SK-N-SH treated with all-trans-retinoic acid at 6 μM for 48 hours (cell line): ENCODE measurements at regions not wholly inside any gene's neighbourhood (a gene's known extent, or its start where the extent isn't known, plus 50 kb on each side); places are given as distances from the start of the nearest gene placed in this dataset.

Experiments used
- BACH2 ChIP-seq: fragments of 250-450 bp; sonication (Bioruptor Pico); IDR thresholded peaks from 2 replicates; pipeline ENCODE4 v1.9.0; 2021; ENCODE audit warnings: mild to moderate bottlenecking, borderline replicate concordance
- CSDC2 ChIP-seq: fragments of 250-450 bp; sonication (Bioruptor Pico); IDR thresholded peaks from 2 replicates; pipeline ENCODE4 v1.5.0; 2020; ENCODE audit warnings: mild to moderate bottlenecking, moderate library complexity

- TF ChIP-seq BACH2 (no peak), CSDC2 (CRISPR knock-in tag) (no peak)
Observed at GRCh38 chr10:83835945-83836745, 303.2 kb upstream of the GHITM start.
